GM18502 (cell line): ENCODE measurements at regions not wholly inside any gene's neighbourhood (a gene's known extent, or its start where the extent isn't known, plus 50 kb on each side); places are given as distances from the start of the nearest gene placed in this dataset.

Experiments used
- ATAC-seq: cut with Tn5 transposase; IDR thresholded peaks from one replicate; pipeline ENCODE4 v1.9.1; 2021; ENCODE audit warnings: mild to moderate bottlenecking; ENCODE audit not compliant: unreplicated experiment, poor library complexity

GRCh38 chr3:17852217-17852616 lies 109.8 kb upstream of the TBC1D5 start:
- peak; percentile 88 for ATAC-seq

GRCh38 chr3:17850448-17850847 lies 108.0 kb upstream of the TBC1D5 start:
- no peak for ATAC-seq

- no peak for ATAC-seq
These were observed 105.7 kb upstream of the TBC1D5 start for GRCh38 chr3:17848102-17848501.

- no peak for ATAC-seq
These were observed 104.7 kb upstream of the TBC1D5 start for GRCh38 chr3:17847156-17847555.

GRCh38 chr3:17846466-17846865 lies 104.0 kb upstream of the TBC1D5 start:
- ATAC-seq = no peak

GRCh38 chr3:17845026-17845812 lies 102.8 kb upstream of the TBC1D5 start:
- no peak for ATAC-seq

- ATAC-seq = no peak
These were observed 101.8 kb upstream of the TBC1D5 start for GRCh38 chr3:17844236-17844635.

- ATAC-seq = peak; percentile 89
These were observed 98.9 kb upstream of the TBC1D5 start for GRCh38 chr3:17841190-17841828.

- no peak for ATAC-seq
These were observed 98.2 kb upstream of the TBC1D5 start for GRCh38 chr3:17840651-17841050.

GRCh38 chr3:17840126-17840525 lies 97.7 kb upstream of the TBC1D5 start:
- ATAC-seq = no peak

GRCh38 chr3:17836919-17837318 lies 94.5 kb upstream of the TBC1D5 start:
- ATAC-seq = no peak

GRCh38 chr3:17836092-17836491 lies 93.7 kb upstream of the TBC1D5 start:
- ATAC-seq = no peak

- no peak for ATAC-seq
These were observed 91.5 kb upstream of the TBC1D5 start for GRCh38 chr3:17833786-17834559.

GRCh38 chr3:17832016-17832415 lies 89.6 kb upstream of the TBC1D5 start:
- no peak for ATAC-seq

GRCh38 chr3:17831366-17831765 lies 88.9 kb upstream of the TBC1D5 start:
- ATAC-seq = no peak

GRCh38 chr3:17830788-17831187 lies 88.4 kb upstream of the TBC1D5 start:
- ATAC-seq = no peak

- ATAC-seq = no peak
These were observed 86.0 kb upstream of the TBC1D5 start for GRCh38 chr3:17828388-17828787.

GRCh38 chr3:17825298-17825697 lies 82.9 kb upstream of the TBC1D5 start:
- ATAC-seq = no peak

- ATAC-seq = no peak
These were observed 81.4 kb upstream of the TBC1D5 start for GRCh38 chr3:17823816-17824215.

GRCh38 chr3:17823036-17823435 lies 80.6 kb upstream of the TBC1D5 start:
- ATAC-seq = no peak

- no peak for ATAC-seq
These were observed 78.3 kb upstream of the TBC1D5 start for GRCh38 chr3:17820704-17821103.
